ENCODE measurements at regions not wholly inside any gene's neighbourhood (a gene's known extent, or its start where the extent isn't known, plus 50 kb on each side); places are given as distances from the start of the nearest gene placed in this dataset.

DNA sequence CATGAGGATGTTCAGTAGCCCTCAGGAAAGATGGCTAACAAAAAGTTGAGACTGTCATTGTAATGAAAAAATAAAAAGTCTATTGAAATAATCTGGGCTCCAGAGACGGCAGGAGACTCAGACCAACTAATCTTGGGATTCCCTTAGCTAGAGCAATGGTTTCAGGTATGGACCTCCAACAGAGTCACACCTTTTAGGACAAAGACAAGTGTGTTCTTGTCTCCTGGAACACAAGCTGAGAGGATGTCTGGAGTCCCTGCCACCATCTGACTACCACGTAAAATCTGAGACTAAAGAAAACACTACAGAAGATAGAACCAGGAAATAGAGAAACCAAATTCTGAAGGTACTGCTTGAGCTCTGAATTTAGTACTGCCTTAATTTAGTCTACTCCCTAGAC, 103.3 kb upstream of the RBBP8 start:
- TF ChIP-seq, protein P1, sequence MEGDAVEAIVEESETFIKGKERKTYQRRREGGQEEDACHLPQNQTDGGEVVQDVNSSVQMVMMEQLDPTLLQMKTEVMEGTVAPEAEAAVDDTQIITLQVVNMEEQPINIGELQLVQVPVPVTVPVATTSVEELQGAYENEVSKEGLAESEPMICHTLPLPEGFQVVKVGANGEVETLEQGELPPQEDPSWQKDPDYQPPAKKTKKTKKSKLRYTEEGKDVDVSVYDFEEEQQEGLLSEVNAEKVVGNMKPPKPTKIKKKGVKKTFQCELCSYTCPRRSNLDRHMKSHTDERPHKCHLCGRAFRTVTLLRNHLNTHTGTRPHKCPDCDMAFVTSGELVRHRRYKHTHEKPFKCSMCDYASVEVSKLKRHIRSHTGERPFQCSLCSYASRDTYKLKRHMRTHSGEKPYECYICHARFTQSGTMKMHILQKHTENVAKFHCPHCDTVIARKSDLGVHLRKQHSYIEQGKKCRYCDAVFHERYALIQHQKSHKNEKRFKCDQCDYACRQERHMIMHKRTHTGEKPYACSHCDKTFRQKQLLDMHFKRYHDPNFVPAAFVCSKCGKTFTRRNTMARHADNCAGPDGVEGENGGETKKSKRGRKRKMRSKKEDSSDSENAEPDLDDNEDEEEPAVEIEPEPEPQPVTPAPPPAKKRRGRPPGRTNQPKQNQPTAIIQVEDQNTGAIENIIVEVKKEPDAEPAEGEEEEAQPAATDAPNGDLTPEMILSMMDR (IDR thresholded peaks at IDR 0.05 in 2 of 3, conservative IDR thresholded peaks at IDR 0.05 in 1 of 3; ENCODE audit: control insufficient read depth in 2 of 3, extremely low read depth in 1 of 3, insufficient read depth in 1 of 3, low read depth in 3 of 3, low read length in 3 of 3), result no peak
- TF ChIP-seq POLR2A (IDR thresholded peaks at IDR 0.05; ENCODE audit: low read depth, low read length), result no peak
- TF ChIP-seq, protein P2, sequence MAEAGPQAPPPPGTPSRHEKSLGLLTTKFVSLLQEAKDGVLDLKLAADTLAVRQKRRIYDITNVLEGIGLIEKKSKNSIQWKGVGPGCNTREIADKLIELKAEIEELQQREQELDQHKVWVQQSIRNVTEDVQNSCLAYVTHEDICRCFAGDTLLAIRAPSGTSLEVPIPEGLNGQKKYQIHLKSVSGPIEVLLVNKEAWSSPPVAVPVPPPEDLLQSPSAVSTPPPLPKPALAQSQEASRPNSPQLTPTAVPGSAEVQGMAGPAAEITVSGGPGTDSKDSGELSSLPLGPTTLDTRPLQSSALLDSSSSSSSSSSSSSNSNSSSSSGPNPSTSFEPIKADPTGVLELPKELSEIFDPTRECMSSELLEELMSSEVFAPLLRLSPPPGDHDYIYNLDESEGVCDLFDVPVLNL (IDR thresholded peaks at IDR 0.05; ENCODE audit: low read depth, low read length), result no peak
- TF ChIP-seq EZH2 (IDR thresholded peaks at IDR 0.05; ENCODE audit: borderline replicate concordance, control insufficient read depth, low read depth, low read length), result no peak
- TF ChIP-seq, protein P3, sequence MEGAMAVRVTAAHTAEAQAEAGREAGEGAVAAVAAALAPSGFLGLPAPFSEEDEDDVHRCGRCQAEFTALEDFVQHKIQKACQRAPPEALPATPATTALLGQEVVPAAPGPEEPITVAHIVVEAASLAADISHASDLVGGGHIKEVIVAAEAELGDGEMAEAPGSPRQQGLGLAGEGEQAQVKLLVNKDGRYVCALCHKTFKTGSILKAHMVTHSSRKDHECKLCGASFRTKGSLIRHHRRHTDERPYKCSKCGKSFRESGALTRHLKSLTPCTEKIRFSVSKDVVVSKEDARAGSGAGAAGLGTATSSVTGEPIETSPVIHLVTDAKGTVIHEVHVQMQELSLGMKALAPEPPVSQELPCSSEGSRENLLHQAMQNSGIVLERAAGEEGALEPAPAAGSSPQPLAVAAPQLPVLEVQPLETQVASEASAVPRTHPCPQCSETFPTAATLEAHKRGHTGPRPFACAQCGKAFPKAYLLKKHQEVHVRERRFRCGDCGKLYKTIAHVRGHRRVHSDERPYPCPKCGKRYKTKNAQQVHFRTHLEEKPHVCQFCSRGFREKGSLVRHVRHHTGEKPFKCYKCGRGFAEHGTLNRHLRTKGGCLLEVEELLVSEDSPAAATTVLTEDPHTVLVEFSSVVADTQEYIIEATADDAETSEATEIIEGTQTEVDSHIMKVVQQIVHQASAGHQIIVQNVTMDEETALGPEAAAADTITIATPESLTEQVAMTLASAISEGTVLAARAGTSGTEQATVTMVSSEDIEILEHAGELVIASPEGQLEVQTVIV (IDR thresholded peaks at IDR 0.05; ENCODE audit: borderline replicate concordance, partially characterized antibody), result no peak

Data from GM12878 (cell line).